HL-60 (cell line): ENCODE measurements at regions not wholly inside any gene's neighbourhood (a gene's known extent, or its start where the extent isn't known, plus 50 kb on each side); places are given as distances from the start of the nearest gene placed in this dataset.

Experiments
- CTCF ChIP-seq: IDR thresholded peaks from one replicate; pipeline ENCODE4 v1.5.1; 2011; ENCODE audit warnings: low read length, control low read depth, inconsistent platforms; ENCODE audit not compliant: insufficient read depth
- GABPA ChIP-seq: IDR thresholded peaks from 2 replicates; pipeline ENCODE4 v1.6.1; 2012; ENCODE audit warnings: low read depth
- POLR2AphosphoS5 ChIP-seq: IDR thresholded peaks from 2 replicates; pipeline ENCODE4 v1.6.1; 2012; ENCODE audit warnings: low read depth

DNA sequence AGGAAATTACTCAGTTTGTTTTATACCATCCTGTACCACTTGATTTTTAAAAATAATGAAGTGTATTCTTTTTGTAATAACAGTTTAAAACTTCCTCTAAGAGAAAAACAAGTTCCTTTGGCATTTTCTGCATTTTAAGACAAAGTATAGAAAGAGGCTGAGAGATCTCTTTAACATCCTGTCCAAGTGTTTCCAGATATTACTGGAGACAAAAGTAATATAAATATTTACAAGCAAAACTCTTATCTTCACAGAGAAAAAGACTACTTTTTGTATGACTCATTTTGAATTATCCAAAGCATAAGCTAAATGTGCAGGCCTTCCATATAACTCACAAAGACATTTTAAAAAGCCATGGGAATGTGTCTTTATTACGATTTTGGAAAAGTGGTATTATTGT lies 221.1 kb downstream of the RDH14 start:
- no peak for TF ChIP-seq CTCF
- no peak for TF ChIP-seq GABPA
- no peak for TF ChIP-seq POLR2AphosphoS5
